OCI-LY7 (cell line): ENCODE measurements at regions not wholly inside any gene's neighbourhood (a gene's known extent, or its start where the extent isn't known, plus 50 kb on each side); places are given as distances from the start of the nearest gene placed in this dataset.

Experiments used
- CTCF ChIP-seq: fragments of 200-600 bp; sonication (generic); conservative IDR thresholded peaks from 2 replicates; pipeline ENCODE4 v1.5.1; 2014; ENCODE audit warnings: mild to moderate bottlenecking, antibody characterized with exemption, low read length, moderate library complexity, mixed read lengths
- EZH2phosphoT487 ChIP-seq: fragments of 200-600 bp; sonication (generic); IDR thresholded peaks from 2 replicates; pipeline ENCODE4 v1.6.1; 2018; ENCODE audit warnings: low read depth, borderline replicate concordance, mild to moderate bottlenecking, mixed run types, antibody characterized with exemption, low read length, moderate library complexity, mixed read lengths

- TF ChIP-seq CTCF (no peak), EZH2phosphoT487 (no peak)
Measured at GRCh38 chr4:178003098-178003657, 560.9 kb upstream of the AGA start.
